Epithelial cell of esophagus (primary cell): ENCODE measurements at regions not wholly inside any gene's neighbourhood (a gene's known extent, or its start where the extent isn't known, plus 50 kb on each side); places are given as distances from the start of the nearest gene placed in this dataset.

Experiments
- DNase-seq: peaks from one replicate; pipeline ENCODE4 v3.0.0; 2010; ENCODE audit warnings: low read depth
- H3K4me3 ChIP-seq: 2 replicates; pipeline ENCODE4 v1.5.1; 2011; ENCODE audit warnings: mild to moderate bottlenecking, low read length, control low read depth
- TF ChIP-seq, protein P1 (sequence below): IDR thresholded peaks from 2 replicates; pipeline ENCODE4 v1.5.1; 2011; ENCODE audit warnings: low read depth, mild to moderate bottlenecking, low read length, control low read depth, inconsistent platforms; ENCODE audit not compliant: insufficient read depth; ENCODE audit errors: missing control alignments

GRCh38 chr2:116366212-116366611, 1448.3 kb upstream of the DDX18 start:
- H3K4me3 ChIP-seq: no peak overlapping the region
- TF ChIP-seq, protein P1, sequence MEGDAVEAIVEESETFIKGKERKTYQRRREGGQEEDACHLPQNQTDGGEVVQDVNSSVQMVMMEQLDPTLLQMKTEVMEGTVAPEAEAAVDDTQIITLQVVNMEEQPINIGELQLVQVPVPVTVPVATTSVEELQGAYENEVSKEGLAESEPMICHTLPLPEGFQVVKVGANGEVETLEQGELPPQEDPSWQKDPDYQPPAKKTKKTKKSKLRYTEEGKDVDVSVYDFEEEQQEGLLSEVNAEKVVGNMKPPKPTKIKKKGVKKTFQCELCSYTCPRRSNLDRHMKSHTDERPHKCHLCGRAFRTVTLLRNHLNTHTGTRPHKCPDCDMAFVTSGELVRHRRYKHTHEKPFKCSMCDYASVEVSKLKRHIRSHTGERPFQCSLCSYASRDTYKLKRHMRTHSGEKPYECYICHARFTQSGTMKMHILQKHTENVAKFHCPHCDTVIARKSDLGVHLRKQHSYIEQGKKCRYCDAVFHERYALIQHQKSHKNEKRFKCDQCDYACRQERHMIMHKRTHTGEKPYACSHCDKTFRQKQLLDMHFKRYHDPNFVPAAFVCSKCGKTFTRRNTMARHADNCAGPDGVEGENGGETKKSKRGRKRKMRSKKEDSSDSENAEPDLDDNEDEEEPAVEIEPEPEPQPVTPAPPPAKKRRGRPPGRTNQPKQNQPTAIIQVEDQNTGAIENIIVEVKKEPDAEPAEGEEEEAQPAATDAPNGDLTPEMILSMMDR: no peak
- no peak for DNase-seq

DNA sequence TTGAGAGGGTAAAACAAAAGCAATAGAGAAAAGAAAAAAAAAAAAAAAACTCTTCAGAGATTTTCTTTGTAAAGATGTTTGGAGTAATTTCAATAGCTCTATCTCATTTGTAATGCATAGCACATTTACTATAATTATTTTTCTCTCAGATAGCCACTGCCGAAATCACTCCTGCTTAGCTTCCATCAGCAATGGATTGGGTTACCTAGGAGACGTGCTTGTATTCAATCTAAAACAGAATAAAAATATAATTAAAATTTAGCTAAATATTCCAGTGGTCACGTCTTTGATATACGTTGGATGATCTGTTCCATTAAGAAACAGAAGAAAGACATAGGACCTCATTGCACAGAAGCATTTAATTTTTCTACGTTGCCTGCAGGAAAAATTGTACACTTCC, 1435.7 kb upstream of the DDX18 start:
- DNase-seq: no peak
- TF ChIP-seq, protein P1: no peak
- H3K4me3 ChIP-seq: no peak overlapping the region

DNA sequence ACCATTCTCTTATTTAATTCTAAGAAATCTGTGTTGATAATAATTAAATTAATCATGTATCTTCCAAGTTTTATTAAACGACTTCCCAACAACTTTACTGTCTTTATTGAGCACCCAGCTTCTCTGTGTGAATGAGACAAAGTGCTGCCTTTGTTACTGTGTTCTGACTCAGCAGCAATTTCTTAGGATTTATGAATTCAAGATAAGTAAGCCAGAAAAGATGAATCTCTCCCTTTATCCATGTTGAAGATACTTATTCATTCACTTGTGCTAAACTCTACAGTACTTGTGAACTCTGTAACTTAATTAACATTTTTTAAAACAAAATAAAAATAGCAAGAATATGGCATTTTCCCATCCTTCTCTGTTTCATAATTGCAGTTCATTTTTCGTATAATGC, 1403.3 kb upstream of the DDX18 start:
- H3K4me3 ChIP-seq: no peak overlapping the region
- TF ChIP-seq, protein P1: no peak
- DNase-seq: no peak

GRCh38 chr2:116413659-116414058, 1400.8 kb upstream of the DDX18 start:
- DNase-seq: no peak
- H3K4me3 ChIP-seq: no peak overlapping the region
- TF ChIP-seq, protein P1: no peak

DNA sequence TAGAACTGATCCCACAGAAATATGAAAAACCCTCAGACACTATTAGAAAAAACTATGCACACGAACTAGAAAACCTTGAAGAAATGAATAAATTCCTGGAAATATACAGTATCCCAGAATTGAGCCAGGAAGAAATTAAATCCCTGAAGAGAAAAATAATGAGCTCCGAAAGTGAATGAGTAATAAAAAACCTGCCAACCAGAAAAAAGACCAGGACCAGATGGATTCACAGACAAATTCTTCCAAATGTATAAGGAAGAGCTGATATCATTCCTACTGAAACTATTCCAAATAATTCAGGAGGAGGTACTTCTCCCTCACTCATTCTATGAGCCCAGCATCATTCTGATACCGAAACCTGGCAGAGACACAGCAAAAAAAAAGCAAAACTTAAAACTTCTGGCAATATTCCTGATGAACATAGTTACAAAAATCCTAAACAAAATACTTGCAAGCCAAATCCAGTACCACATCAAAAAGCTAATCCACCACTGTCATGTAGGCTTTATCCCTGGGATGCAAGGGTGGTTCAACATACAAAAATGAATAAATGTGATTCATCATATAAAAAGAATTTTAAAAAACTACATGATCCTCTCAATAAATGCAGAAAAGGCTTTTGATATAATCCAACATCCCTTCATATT, 1397.6 kb upstream of the DDX18 start:
- no peak overlapping the region for H3K4me3 ChIP-seq
- no peak for DNase-seq
- TF ChIP-seq, protein P1: no peak

GRCh38 chr2:116435648-116436047, 1378.8 kb upstream of the DDX18 start:
- TF ChIP-seq, protein P1: no peak
- no peak for DNase-seq
- no peak overlapping the region for H3K4me3 ChIP-seq

DNA sequence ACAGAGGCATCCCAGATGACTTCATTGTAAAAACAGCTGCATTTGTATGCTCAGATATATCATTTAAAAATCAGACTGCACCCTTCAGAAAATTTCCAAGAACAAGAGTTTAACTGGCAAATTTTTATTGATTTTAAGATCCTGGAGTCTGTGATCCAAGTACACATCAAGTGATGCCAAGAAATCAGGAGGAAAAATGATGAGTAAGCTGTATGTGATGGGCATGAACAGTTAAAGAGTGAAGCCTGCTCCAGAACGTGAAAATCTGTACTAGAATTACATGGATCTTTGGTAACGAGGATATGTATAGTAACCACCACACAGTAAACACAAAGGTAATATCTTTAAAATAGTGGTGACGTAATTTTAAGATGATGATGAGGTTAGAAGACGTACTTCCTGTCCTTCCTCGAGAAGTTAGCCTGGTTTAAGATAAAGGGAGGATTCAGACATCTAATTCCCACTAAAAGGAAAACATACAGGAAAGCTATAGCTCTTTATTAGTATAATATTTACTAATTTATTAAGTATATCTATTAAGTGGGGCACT, 1374.3 kb upstream of the DDX18 start:
- TF ChIP-seq, protein P1: no peak
- H3K4me3 ChIP-seq: no peak overlapping the region
- no peak for DNase-seq
